Ovary (tissue), 7 donors: ENCODE measurements at regions not wholly inside any gene's neighbourhood (a gene's known extent, or its start where the extent isn't known, plus 50 kb on each side); places are given as distances from the start of the nearest gene placed in this dataset.

Experiments used
- DNase-seq, 5 donors: peaks; one replicate each; pipeline ENCODE4 v3.0.0-alpha.2; 2019 to 2020
- H3K27ac ChIP-seq, 2 donors: fragments of 200-600 bp; one replicate each; pipeline versions ENCODE4 v1.5.1 to v1.8.0; 2019 to 2022
- H3K27me3 ChIP-seq: fragments of 200-600 bp; one replicate; pipeline ENCODE4 v1.8.0; 2022
- H3K36me3 ChIP-seq: fragments of 200-600 bp; sonication (generic); one replicate; pipeline ENCODE4 v1.5.1; 2019
- H3K4me1 ChIP-seq: one replicate; pipeline ENCODE4 v1.8.1; 2013; ENCODE audit warnings: mild to moderate bottlenecking, moderate library complexity; ENCODE audit not compliant: insufficient read depth
- H3K4me3 ChIP-seq: fragments of 200-600 bp; sonication (generic); one replicate; pipeline ENCODE4 v1.5.1; 2017
- H3K9me3 ChIP-seq, 2 donors: fragments of 200-600 bp in 1 of 2; sonication (generic) in 1 of 2; one replicate each; pipeline versions ENCODE4 v1.5.1 to v1.8.1; 2013 to 2019; ENCODE audit warnings: mild to moderate bottlenecking in 1 of 2, moderate library complexity in 1 of 2
- CTCF ChIP-seq, 3 donors: fragments of 450-650 bp in 2 of 3; fragments of 200-600 bp in 1 of 3; IDR thresholded peaks; one replicate each; pipeline versions ENCODE4 v1.5.1 to v1.8.0; 2016 to 2022; ENCODE audit warnings: antibody characterized with exemption in 3 of 3, mild to moderate bottlenecking in 1 of 3
- EP300 ChIP-seq: sonication (generic); formaldehyde crosslinking; IDR thresholded peaks from one replicate; pipeline ENCODE4 v1.6.1; 2017; ENCODE audit warnings: antibody characterized with exemption
- POLR2A ChIP-seq: fragments of 450-650 bp; IDR thresholded peaks from one replicate; pipeline ENCODE4 v1.6.1; 2017; ENCODE audit warnings: antibody characterized with exemption, mild to moderate bottlenecking, moderate library complexity
- WGBS, 3 donors: extraction: QIAGEN DNeasy Blood & Tissue Kit in 1 of 3; methylation state at CpG; one replicate each; pipeline versions ENCODE4 v1.1.5 to v1.1.7; 2013 to 2017; 5-methylcytosine and 5-hydroxymethylcytosine counted together
- intact Hi-C, 4 donors: fragments of 100-400 bp; cut with DNase I; formaldehyde crosslinking; loops; one replicate each; pipeline versions ENCODE4 v1.11.0 to v1.15.1; 2022 to 2023
- donor health status: DM: no; HTN: no; CAD: no; lungs with moderate emphysema.
- donor health status: DM: no; HTN: no; CAD: no.
- donor health status: Bipolar disorder and iron deficiency.
- donor health status: DM: no; HTN: no; CAD: no.
- donor health status: DM: yes; HTN: yes; CAD: no.

- H3K27ac ChIP-seq: no peak overlapping the region
- H3K4me3 ChIP-seq: no peak overlapping the region
- TF ChIP-seq POLR2A (no peak), EP300 (no peak), CTCF (IDR thresholded peaks at IDR 0.05) (no peak)
- no peak for DNase-seq
- no peaks in the 10 kb centered on the region for H3K4me1 ChIP-seq
- no peaks in the 10 kb centered on the region for H3K9me3 ChIP-seq
- WGBS, 3 donors: 55 to 74% (median 63%) methylated on average over 2 of the region's 2 CpGs
- intact Hi-C loops: loop anchor here in 1 of 4 donors (10.0 kb wide), 1 partner anchor 454 kb away; no protein-coding TSS in a partner anchor
- no peaks in the 10 kb centered on the region for H3K27me3 ChIP-seq
- H3K36me3 ChIP-seq: no peaks in the 10 kb centered on the region
Measured at GRCh38 chr4:123110685-123111084, 188.3 kb upstream of the NUDT6 start.

- H3K27me3 ChIP-seq: no peaks in the 10 kb centered on the region
- TF ChIP-seq POLR2A (no peak), EP300 (no peak), CTCF (IDR thresholded peaks at IDR 0.05) (no peak)
- 80 to 93% (median 91%) methylated on average over 3 of the region's 3 CpGs for WGBS, 3 donors
- H3K4me3 ChIP-seq: no peak overlapping the region
- intact Hi-C loops: loop anchor here in 1 of 4 donors (10.0 kb wide), 1 partner anchor 452 kb away; no protein-coding TSS in a partner anchor
- H3K36me3 ChIP-seq: no peaks in the 10 kb centered on the region
- DNase-seq: no peak
- H3K27ac ChIP-seq: no peak overlapping the region
- H3K9me3 ChIP-seq: no peaks in the 10 kb centered on the region
- H3K4me1 ChIP-seq: no peaks in the 10 kb centered on the region
Measured at GRCh38 chr4:123113155-123113554, 190.8 kb upstream of the NUDT6 start.

- no peaks in the 10 kb centered on the region for H3K36me3 ChIP-seq
- 92 to 99% (median 97%) methylated on average over 8 to 9 of the region's 9 CpGs for WGBS, 3 donors
- H3K4me3 ChIP-seq: no peak overlapping the region
- H3K27ac ChIP-seq: no peak overlapping the region
- no peak for TF ChIP-seq POLR2A
- TF ChIP-seq EP300: no peak
- no peak for TF ChIP-seq CTCF (IDR thresholded peaks at IDR 0.05)
- H3K27me3 ChIP-seq: no peaks in the 10 kb centered on the region
- H3K4me1 ChIP-seq: no peaks in the 10 kb centered on the region
- intact Hi-C loops: loop anchor here in 1 of 4 donors (10.0 kb wide), 1 partner anchor 451 kb away; no protein-coding TSS in a partner anchor
- peak in 1 of 5 donors; percentile 9 for DNase-seq
- no peaks in the 10 kb centered on the region for H3K9me3 ChIP-seq
Measured at GRCh38 chr4:123114084-123114914, 191.9 kb upstream of the NUDT6 start.

GRCh38 chr4:123114915-123115756 is 192.7 kb upstream of the NUDT6 start:
- no peaks in the 10 kb centered on the region for H3K27me3 ChIP-seq
- no peaks in the 10 kb centered on the region for H3K36me3 ChIP-seq
- TF ChIP-seq CTCF (IDR thresholded peaks at IDR 0.05): no peak
- no peak for TF ChIP-seq EP300
- TF ChIP-seq POLR2A: no peak
- intact Hi-C loops: loop anchor here in 1 of 4 donors (10.0 kb wide), 1 partner anchor 450 kb away; no protein-coding TSS in a partner anchor
- H3K4me1 ChIP-seq: no peaks in the 10 kb centered on the region
- WGBS, 3 donors: 97% methylated on average over 28 to 39 of the region's 39 CpGs
- peak in 1 of 5 donors; percentile 13 for DNase-seq
- no peak overlapping the region for H3K27ac ChIP-seq
- H3K4me3 ChIP-seq: no peak overlapping the region
- H3K9me3 ChIP-seq: no peaks in the 10 kb centered on the region
